Upper lobe of left lung (tissue), 4 donors: ENCODE measurements at regions not wholly inside any gene's neighbourhood (a gene's known extent, or its start where the extent isn't known, plus 50 kb on each side); places are given as distances from the start of the nearest gene placed in this dataset.

Experiments
- EP300 ChIP-seq, 4 donors: sonication (generic); formaldehyde crosslinking; IDR thresholded peaks; one replicate each; pipeline ENCODE4 v1.5.1; 2017; ENCODE audit warnings: antibody characterized with exemption in 4 of 4, control low read depth in 2 of 4
- POLR2A ChIP-seq, 4 donors: fragments of 450-650 bp; IDR thresholded peaks; one replicate each; pipeline ENCODE4 v1.5.1; 2016 to 2017; ENCODE audit warnings: antibody characterized with exemption in 4 of 4, mild to moderate bottlenecking in 2 of 4
- POLR2AphosphoS5 ChIP-seq, 2 donors: sonication (generic); formaldehyde crosslinking; IDR thresholded peaks; one replicate each; pipeline ENCODE4 v1.5.1; 2017; ENCODE audit warnings: antibody characterized with exemption in 2 of 2

- TF ChIP-seq EP300 (IDR thresholded peaks at IDR 0.05) (no peak), POLR2A (IDR thresholded peaks at IDR 0.05) (no peak), POLR2AphosphoS5 (IDR thresholded peaks at IDR 0.05) (no peak)
Measured at GRCh38 chr9:3676766-3677165, 151.0 kb upstream of the RFX3 start.
